ENCODE measurements at regions not wholly inside any gene's neighbourhood (a gene's known extent, or its start where the extent isn't known, plus 50 kb on each side); places are given as distances from the start of the nearest gene placed in this dataset.
A peak's percentile ranks its signal among the peaks of the same experiment; 100 is the strongest.

GRCh38 chr4:107252571-107252970 is 216.5 kb upstream of the DKK2 start:
- TF ChIP-seq CTCF (IDR thresholded peaks at IDR 0.05; ENCODE audit: insufficient read depth, low read length, severe bottlenecking): no peak
- no peak for FAIRE-seq
- no peak for DNase-seq (ENCODE audit: low read depth)
- Histone ChIP-seq H3K4me3 (ENCODE audit: low read depth, low read length) (no peak overlapping the region), H3K27me3 (ENCODE audit: control insufficient read depth, insufficient read depth, low read length) (no peaks in the 10 kb centered on the region), H3K36me3 (ENCODE audit: control insufficient read depth, insufficient read depth, low read length) (no peaks in the 10 kb centered on the region)

GRCh38 chr4:107248571-107248970 is 212.5 kb upstream of the DKK2 start:
- FAIRE-seq (no peak), DNase-seq (ENCODE audit: low read depth) (peak; percentile 80)
- Histone ChIP-seq H3K36me3 (ENCODE audit: control insufficient read depth, insufficient read depth, low read length) (no peaks in the 10 kb centered on the region), H3K4me3 (ENCODE audit: low read depth, low read length) (no peak overlapping the region), H3K27me3 (ENCODE audit: control insufficient read depth, insufficient read depth, low read length) (no peaks in the 10 kb centered on the region)
- no peak for TF ChIP-seq CTCF (IDR thresholded peaks at IDR 0.05; ENCODE audit: insufficient read depth, low read length, severe bottlenecking)

GRCh38 chr4:107247738-107248137 is 211.6 kb upstream of the DKK2 start:
- FAIRE-seq: no peak
- no peak for TF ChIP-seq CTCF (IDR thresholded peaks at IDR 0.05; ENCODE audit: insufficient read depth, low read length, severe bottlenecking)
- Histone ChIP-seq H3K4me3 (ENCODE audit: low read depth, low read length) (no peak overlapping the region), H3K27me3 (ENCODE audit: control insufficient read depth, insufficient read depth, low read length) (no peaks in the 10 kb centered on the region), H3K36me3 (ENCODE audit: control insufficient read depth, insufficient read depth, low read length) (no peaks in the 10 kb centered on the region)
- DNase-seq (ENCODE audit: low read depth): no peak

GRCh38 chr4:107246761-107247160 is 210.6 kb upstream of the DKK2 start:
- no peak for FAIRE-seq

GRCh38 chr4:107243141-107243781 is 207.1 kb upstream of the DKK2 start:
- FAIRE-seq (no peak), DNase-seq (ENCODE audit: low read depth) (no peak)
- TF ChIP-seq CTCF (IDR thresholded peaks at IDR 0.05; ENCODE audit: insufficient read depth, low read length, severe bottlenecking): no peak
- no peaks in the 10 kb centered on the region for H3K36me3 ChIP-seq (ENCODE audit: control insufficient read depth, insufficient read depth, low read length)
- no peak overlapping the region for H3K4me3 ChIP-seq (ENCODE audit: low read depth, low read length)
- H3K27me3 ChIP-seq (ENCODE audit: control insufficient read depth, insufficient read depth, low read length): no peaks in the 10 kb centered on the region

More at GRCh38 chr4:107246761-107247160, 210.6 kb upstream of the DKK2 start:
- no peak for DNase-seq (ENCODE audit: low read depth)
- no peaks in the 10 kb centered on the region for H3K36me3 ChIP-seq (ENCODE audit: control insufficient read depth, insufficient read depth, low read length)
- no peak for TF ChIP-seq CTCF (IDR thresholded peaks at IDR 0.05; ENCODE audit: insufficient read depth, low read length, severe bottlenecking)
- H3K4me3 ChIP-seq (ENCODE audit: low read depth, low read length): no peak overlapping the region
- H3K27me3 ChIP-seq (ENCODE audit: control insufficient read depth, insufficient read depth, low read length): no peaks in the 10 kb centered on the region

- TF ChIP-seq CTCF (IDR thresholded peaks at IDR 0.05; ENCODE audit: insufficient read depth, low read length, severe bottlenecking): no peak
- Histone ChIP-seq H3K4me3 (ENCODE audit: low read depth, low read length) (no peak overlapping the region), H3K36me3 (ENCODE audit: control insufficient read depth, insufficient read depth, low read length) (no peaks in the 10 kb centered on the region), H3K27me3 (ENCODE audit: control insufficient read depth, insufficient read depth, low read length) (no peaks in the 10 kb centered on the region)
- FAIRE-seq (no peak), DNase-seq (ENCODE audit: low read depth) (no peak)
Observed at GRCh38 chr4:107220976-107221375, 184.9 kb upstream of the DKK2 start.
